HG02970 (cell line): ENCODE measurements at regions not wholly inside any gene's neighbourhood (a gene's known extent, or its start where the extent isn't known, plus 50 kb on each side); places are given as distances from the start of the nearest gene placed in this dataset.
"Not testable (repeated sequence)": the region's sequence is repeated elsewhere in the genome, so short reads cannot be mapped to it uniquely, and the experiment has no call there.

ENCODE experiments used
- ATAC-seq: cut with Tn5 transposase; IDR thresholded peaks from one replicate; pipeline ENCODE4 v1.9.1; 2021; ENCODE audit warnings: mild to moderate bottlenecking, moderate library complexity, moderate number of reproducible peaks; ENCODE audit not compliant: unreplicated experiment, low FRiP score

GRCh38 chr12:17134315-17134714, 528.4 kb upstream of the LMO3 start:
- ATAC-seq = no peak

DNA sequence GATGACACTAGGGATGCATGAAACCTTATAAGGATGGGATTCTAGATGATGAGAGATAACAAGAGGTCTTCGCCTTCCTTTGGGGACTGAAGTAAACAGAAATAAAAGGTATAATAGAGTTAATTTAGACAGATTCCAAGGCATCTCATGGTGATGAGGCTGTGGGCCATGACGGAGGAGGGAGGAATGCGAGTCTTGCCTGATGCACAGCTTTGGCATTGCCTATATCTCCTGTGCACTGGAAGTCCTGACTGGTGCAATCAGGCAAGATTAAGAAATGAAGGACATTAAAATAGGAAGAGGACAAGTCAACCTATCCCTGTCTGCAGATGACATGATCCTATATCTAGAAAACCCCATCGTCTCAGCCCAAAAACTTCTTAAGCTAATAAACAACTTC, 526.4 kb upstream of the LMO3 start:
- no peak for ATAC-seq

DNA sequence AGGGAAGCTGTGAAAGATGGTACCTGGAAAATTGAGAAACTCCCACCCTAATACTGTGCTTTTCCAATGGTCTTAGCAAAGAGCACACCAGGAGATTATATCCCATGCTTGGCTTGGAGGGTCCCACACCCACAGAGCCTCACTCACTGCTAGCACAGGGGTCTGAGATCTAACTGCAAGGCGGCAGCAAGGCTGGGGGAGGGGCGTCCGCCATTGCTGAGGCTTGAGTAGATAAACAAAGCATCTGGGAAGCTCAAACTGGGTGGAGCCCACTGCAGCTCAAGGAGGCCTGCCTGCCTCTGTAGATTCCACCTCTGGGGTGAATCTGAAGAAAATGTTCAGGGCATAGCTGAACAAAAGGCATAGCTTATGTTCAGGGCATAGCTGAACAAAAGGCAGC, 510.6 kb upstream of the LMO3 start:
- ATAC-seq = not testable (repeated sequence)

GRCh38 chr12:17110316-17110715, 504.4 kb upstream of the LMO3 start:
- ATAC-seq = no peak

GRCh38 chr12:17108877-17109541, 503.0 kb upstream of the LMO3 start:
- no peak for ATAC-seq

GRCh38 chr12:17104801-17105200, 498.8 kb upstream of the LMO3 start:
- ATAC-seq = no peak

DNA sequence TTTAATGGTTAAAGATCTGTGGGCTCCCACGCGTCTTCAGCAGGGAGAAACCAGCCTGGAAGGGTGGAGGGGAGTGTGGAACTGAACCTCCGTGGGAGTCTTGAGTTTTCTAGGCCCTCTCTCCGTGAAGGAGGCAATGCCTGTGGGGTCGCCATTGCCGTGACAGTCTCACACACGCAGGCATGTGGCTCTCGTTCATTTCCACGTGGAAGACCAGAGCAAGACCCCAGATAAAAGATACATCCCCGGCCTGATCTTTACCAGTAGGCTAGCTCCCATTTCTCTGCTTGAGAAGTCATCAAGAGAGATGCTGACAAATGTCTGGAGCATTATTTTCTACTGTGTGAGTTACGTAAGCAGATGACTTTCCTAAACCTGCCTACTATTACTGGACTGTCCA, 491.7 kb upstream of the LMO3 start:
- no peak for ATAC-seq

- ATAC-seq = no peak
Observed at GRCh38 chr12:17084831-17085230, 478.9 kb upstream of the LMO3 start.

GRCh38 chr12:17079251-17079909, 473.4 kb upstream of the LMO3 start:
- ATAC-seq = no peak

DNA sequence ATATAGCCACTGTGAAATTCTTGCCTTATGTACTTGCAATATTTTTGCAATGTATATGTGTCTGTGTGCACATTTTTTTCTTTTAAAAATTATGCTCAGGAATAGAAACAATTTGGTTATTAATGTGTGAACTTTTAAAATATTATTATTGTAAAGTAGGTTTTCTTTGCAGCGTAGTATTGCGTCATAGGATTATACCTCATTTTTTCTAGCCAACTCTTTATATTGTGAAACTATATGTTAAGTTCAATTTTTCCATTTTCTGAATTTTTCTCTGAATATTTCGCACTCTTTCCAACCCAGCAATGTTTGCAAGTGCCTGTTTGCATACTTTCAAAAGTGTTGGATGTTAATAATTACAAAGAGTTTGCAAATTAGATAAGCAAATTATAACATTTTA, 471.6 kb upstream of the LMO3 start:
- no peak for ATAC-seq

- no peak for ATAC-seq
Observed at GRCh38 chr12:17076811-17077210, 470.8 kb upstream of the LMO3 start.

DNA sequence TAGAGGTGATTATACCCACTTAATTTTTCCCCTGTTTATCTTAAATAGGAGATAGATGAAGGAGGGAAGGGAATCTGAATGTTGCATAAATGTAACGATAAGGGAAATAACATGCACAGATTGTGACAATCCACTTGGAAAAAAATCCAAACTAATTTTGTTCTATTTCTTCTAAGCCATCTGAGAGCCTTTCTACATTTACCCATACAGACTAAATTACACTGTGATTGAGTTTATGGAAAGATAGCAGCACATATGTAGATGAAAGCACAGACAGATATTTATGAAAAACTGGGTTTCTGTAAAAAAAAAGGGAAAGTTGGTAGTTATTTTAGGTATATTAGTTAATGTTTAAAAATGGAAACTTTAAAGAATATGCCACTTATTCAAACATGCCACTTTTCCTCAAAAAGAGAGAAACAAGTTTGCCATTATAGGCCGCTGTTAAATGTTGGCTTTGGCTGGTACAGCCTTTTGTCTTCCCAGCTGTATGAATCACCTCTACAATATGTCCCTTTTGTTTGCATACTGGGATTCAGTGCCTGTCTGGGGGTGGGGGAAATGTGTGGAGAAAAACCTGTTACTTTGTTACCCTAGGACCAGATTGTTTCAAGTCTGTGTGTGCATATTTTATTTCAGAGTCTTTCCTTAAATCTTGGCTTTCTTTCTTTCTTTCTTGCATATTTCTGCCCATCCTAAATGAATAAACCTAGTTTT, 470.2 kb upstream of the LMO3 start:
- ATAC-seq = no peak

DNA sequence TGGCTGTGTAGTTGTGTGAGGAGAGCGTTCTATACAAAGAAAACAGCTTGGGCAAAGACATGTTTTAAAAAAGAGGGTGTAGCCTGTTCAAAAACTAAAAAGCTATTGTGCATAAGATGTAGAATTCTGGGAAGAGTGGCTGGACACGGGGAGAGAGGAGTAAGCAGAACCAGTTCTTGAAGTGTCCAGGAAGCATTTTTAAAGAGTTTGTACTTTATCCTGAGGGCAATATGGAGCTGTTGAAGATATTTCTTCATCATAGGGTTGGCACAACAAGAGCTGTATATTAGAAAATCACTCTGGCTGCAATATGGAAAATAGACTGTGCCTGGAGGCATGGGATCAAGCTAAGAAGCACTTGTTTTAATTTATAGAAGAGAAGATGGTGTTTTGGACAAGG, 458.9 kb upstream of the LMO3 start:
- ATAC-seq = no peak

- ATAC-seq = no peak
Observed at GRCh38 chr12:17062267-17063036, 456.5 kb upstream of the LMO3 start.

DNA sequence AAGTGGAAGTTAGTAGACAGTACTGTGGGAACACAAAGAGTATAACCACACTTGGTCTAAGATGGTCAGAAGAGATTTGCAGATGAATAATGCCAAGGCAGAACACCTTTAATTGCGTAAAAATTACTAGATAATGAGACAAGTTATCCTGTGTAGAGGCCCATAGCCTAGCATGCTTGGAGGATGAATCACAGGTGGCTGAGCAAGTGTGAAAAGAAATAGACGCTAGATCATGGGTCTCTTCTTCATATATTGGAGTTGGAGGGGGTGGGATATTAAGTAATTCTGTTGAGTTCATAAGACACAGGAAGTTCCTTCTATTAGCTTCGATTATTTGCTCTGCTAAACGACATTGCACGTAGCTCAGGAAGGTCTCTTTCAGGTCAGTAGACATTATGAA, 454.3 kb upstream of the LMO3 start:
- ATAC-seq = no peak

DNA sequence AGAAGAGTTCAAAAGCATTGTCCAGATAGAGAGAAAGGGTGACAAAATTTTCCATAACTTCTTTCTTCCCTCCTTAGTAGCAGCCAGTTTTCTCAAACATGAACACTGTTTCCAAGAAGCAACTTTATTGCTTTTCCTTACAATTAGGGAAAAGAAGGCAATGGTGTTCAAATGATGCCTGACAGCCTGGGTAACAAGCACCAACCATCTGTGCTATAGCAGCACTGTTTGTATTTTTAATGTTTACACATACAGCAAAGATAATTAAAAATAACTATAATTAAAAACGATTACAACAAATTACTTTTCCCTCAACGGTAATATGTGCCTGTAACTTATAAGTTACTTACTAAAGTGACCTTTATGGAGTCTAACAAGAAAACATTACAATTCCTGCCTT, 450.6 kb upstream of the LMO3 start:
- no peak for ATAC-seq

DNA sequence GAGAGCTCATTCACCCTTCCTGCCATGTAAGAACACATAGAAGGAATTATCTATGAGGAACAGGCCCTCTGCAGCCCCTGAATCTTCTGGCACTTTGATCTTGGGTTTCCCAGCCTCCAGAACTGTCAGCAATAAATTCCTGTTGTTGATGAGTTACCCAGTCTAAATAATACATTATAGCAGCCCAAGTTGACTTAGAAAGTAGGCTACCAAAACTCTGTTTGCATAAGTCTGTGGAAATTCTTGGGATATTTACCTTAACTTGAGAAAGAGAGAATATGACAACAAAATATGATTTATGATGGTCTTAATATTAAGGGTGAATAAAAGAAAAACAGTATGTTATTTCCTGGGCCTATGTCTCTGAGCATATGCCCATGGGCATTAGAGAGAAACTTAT, 433.0 kb upstream of the LMO3 start:
- ATAC-seq = no peak

DNA sequence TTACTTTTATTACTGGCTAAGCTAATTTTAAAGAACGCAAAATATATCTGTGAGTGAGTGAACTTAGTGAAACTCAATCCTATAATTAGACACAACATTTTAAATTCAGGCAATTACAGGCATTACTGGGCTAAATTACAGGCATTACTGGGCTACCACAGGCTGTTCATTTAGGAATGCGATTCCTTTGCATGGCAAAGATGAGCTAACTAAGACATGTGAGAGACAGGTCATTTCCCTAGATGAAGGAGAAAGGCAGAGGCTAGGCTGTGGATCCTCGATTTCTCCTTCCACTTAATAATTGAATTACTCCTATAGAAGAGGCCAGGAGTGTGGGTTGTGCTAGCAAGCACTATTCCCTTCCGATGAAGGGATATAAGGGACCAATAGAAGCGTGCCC, 429.4 kb upstream of the LMO3 start:
- ATAC-seq = no peak

- no peak for ATAC-seq
Observed at GRCh38 chr12:17030338-17030737, 424.4 kb upstream of the LMO3 start.

GRCh38 chr12:17028348-17028747, 422.4 kb upstream of the LMO3 start:
- no peak for ATAC-seq

DNA sequence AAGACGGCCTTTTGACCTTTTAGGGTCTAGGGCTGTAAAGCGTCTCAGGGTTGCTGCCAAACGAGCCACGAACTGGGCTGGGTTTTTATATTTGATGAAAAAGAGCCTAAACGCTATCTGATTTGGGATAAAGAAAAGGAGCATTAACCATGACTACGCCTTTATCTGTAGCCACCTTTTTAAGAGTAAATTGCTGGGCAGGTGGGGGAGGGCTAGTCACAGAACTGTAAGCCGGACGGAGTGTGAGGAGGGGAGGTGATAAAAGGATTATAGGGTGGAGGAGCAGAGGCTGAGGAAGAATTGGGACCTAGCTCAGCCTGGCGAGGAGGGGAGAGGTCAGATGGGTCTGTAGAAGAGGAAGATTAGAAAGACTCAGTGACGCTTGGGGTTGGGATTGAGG, 419.5 kb upstream of the LMO3 start:
- ATAC-seq = not testable (repeated sequence)
